Adipose tissue (tissue), 3 donors: ENCODE measurements at regions not wholly inside any gene's neighbourhood (a gene's known extent, or its start where the extent isn't known, plus 50 kb on each side); places are given as distances from the start of the nearest gene placed in this dataset.
"Not testable (repeated sequence)": the region's sequence is repeated elsewhere in the genome, so short reads cannot be mapped to it uniquely, and the experiment has no call there.

Experiments
- H3K27ac ChIP-seq: one replicate; pipeline ENCODE4 v1.5.1; 2013; ENCODE audit warnings: low read depth, low read length
- WGBS, 3 donors: extraction: QIAGEN DNeasy Blood & Tissue Kit; methylation state at CpG; one replicate each; pipeline ENCODE4 v1.1.7; 2013; 5-methylcytosine and 5-hydroxymethylcytosine counted together
- donor health status: healthy with polysubstance abuse.
- donor health status: Bipolar disorder and iron deficiency.
- donor health status: healthy.

GRCh38 chr1:208683141-208683540 is 439.0 kb upstream of the PLXNA2 start:
- H3K27ac ChIP-seq: no peak overlapping the region

DNA sequence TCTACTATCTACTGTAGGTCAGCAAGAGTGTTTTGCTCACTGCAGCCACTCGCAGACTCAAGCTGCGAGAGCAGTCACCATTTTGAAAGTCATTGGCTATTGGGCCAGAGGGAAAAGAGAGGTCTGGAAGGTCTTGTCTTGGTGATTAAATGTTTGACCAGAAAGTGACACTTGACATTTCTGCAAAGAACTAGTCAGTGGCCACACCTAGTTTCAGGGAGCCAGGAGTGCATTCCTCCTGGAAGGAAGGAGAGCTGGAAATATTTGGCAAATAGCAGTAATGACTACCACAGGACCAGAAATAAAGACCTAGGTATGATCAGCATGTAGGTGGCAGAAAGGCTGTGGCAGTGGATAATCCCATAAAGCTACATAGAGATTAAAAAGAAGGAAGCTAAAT is 440.0 kb upstream of the PLXNA2 start:
- no peak overlapping the region for H3K27ac ChIP-seq
- 95 to 98% (median 96%) methylated on average over 2 of the region's 2 CpGs for WGBS, 3 donors

GRCh38 chr1:208686592-208686991 is 442.4 kb upstream of the PLXNA2 start:
- WGBS, 3 donors: 82 to 85% (median 85%) methylated on average over 2 of the region's 2 CpGs
- H3K27ac ChIP-seq: no peak overlapping the region

- H3K27ac ChIP-seq: no peak overlapping the region
- 92 to 98% (median 95%) methylated on average over 2 of the region's 2 CpGs for WGBS, 3 donors
Observed at GRCh38 chr1:208688656-208689315, 444.6 kb upstream of the PLXNA2 start.

DNA sequence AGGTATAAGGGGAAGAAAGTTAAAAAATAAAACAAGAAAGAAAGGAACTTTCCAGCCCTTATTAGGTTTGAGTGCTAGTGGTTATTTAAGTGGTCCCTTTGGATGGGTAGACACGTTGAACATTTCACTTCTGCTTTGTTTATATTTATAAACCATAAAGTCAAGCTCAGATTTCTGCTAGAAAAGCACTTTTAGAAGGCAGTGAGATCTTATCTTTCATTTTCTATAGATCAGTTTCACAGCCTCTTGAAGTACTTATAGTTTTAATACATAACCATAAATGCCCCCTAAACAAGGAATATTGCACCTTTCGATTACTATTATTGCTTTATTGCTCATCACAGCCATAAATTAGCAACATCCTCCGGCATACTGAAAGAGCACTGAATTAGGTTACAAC is 446.8 kb upstream of the PLXNA2 start:
- 48 to 75% (median 66%) methylated on average over 3 of the region's 3 CpGs for WGBS, 3 donors
- H3K27ac ChIP-seq: no peak overlapping the region

GRCh38 chr1:208709981-208710380 is 465.8 kb upstream of the PLXNA2 start:
- 68 to 86% (median 78%) methylated on average over 4 of the region's 4 CpGs for WGBS, 3 donors
- no peak overlapping the region for H3K27ac ChIP-seq

GRCh38 chr1:208714323-208714722 is 470.1 kb upstream of the PLXNA2 start:
- 83 to 86% (median 86%) methylated on average over 4 of the region's 4 CpGs for WGBS, 3 donors
- no peak overlapping the region for H3K27ac ChIP-seq

DNA sequence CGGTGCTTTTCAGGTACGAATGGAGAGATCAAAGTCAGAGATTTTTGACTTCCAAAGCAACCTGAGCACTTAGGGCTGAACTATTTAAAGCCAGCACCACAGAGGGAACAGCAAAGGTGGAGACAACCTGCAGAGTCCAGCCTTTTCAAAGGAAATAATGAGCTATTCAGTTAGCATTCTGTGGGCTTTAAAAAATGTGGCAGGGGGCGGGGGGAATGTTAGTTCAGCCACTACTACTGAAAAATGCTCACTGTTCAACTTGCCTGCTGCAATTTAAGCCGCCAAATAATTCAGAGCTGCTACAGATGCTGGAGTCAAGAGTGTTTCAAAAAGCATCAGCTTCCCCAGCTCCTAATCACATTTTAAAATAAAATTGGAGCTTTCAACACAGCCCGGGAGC is 473.3 kb upstream of the PLXNA2 start:
- H3K27ac ChIP-seq: no peak overlapping the region
- 68 to 85% (median 79%) methylated on average over 5 of the region's 5 CpGs for WGBS, 3 donors

GRCh38 chr1:208722592-208722991 is 478.4 kb upstream of the PLXNA2 start:
- H3K27ac ChIP-seq: no peak overlapping the region

- WGBS, 3 donors: 35 to 50% (median 48%) methylated on average over 1 of the region's 1 CpG
- no peak overlapping the region for H3K27ac ChIP-seq
Observed at GRCh38 chr1:208724079-208724478, 479.9 kb upstream of the PLXNA2 start.

- no peak overlapping the region for H3K27ac ChIP-seq
- 88 to 93% (median 92%) methylated on average over 1 of the region's 1 CpG for WGBS, 3 donors
Observed at GRCh38 chr1:208728815-208729214, 484.6 kb upstream of the PLXNA2 start.

DNA sequence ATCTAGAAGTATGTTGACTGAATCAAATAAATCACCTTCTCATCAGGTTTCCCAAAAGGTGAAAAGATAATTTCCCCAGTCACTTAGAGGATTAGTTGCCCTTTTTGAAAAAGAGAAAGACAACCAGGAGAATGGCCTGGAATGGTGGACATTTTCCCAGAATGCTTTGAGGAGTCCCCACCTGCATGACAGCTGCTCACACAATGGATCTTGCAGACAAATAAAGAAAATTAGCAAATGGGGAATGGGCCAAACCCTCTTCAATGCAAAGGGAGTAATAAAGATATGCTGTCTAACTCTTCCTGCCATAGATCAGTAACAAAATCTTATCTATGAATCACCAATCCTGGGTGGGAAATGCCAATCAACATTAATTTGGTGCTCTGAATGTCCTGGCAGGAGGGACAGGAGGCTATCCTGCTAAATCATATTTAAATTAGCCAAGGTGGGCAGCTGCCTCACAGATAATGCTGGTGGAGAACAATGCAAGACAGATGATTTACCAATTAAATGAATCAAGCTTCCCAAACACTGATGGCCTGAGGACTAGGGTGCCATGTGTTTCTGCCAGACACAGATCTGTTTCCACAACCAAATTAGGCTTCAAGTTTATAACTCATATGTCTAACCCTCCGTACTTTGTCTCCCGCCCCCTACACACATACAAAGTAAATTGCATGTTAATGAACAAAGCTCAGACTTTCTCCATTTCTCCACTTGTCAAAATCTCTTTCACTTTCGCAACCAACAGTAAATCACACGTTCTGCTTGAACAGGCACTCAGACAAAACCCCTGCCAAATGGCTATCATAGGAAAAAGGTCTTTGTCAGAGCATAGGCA is 488.0 kb upstream of the PLXNA2 start:
- H3K27ac ChIP-seq: no peak overlapping the region
- 9 to 22% (median 14%) methylated on average over 4 of the region's 4 CpGs for WGBS, 3 donors

- H3K27ac ChIP-seq: no peak overlapping the region
- 18 to 60% (median 57%) methylated on average over 4 of the region's 4 CpGs for WGBS, 3 donors
Observed at GRCh38 chr1:208737161-208737560, 493.0 kb upstream of the PLXNA2 start.

GRCh38 chr1:208737922-208738321 is 493.7 kb upstream of the PLXNA2 start:
- 84 to 89% (median 86%) methylated on average over 4 of the region's 4 CpGs for WGBS, 3 donors
- H3K27ac ChIP-seq: no peak overlapping the region

- WGBS, 3 donors: 95 to 97% (median 96%) methylated on average over 20 of the region's 20 CpGs
Observed at GRCh38 chr1:208739636-208740035, 495.5 kb upstream of the PLXNA2 start.

GRCh38 chr1:208741296-208741695 is 497.1 kb upstream of the PLXNA2 start:
- WGBS, 3 donors: 84 to 92% (median 87%) methylated on average over 3 of the region's 3 CpGs
- H3K27ac ChIP-seq: no peak overlapping the region

More at GRCh38 chr1:208739636-208740035, 495.5 kb upstream of the PLXNA2 start:
- H3K27ac ChIP-seq: not testable (repeated sequence)

- 77 to 84% (median 82%) methylated on average over 5 of the region's 5 CpGs for WGBS, 3 donors
- H3K27ac ChIP-seq: no peak overlapping the region
Observed at GRCh38 chr1:208743361-208743760, 499.2 kb upstream of the PLXNA2 start.

DNA sequence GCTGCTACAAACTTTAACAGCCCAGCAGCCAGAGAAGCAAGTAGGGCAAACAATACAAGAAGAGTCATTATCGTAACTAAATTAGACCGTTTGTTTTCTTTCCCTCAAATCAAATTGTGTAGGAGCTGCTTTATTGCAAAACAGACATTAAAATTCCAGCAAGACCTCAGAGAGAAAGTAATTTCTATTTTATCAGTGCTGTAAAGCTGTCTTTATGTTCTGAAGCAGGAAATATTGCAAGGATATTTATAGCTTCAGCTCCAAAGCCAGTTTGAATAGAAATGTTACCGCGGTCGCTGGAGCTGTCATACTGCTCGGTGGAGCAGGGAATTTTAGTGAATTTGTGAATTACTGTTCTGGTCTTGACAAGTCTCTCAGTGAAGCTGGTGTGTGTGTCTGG is 503.8 kb upstream of the PLXNA2 start:
- H3K27ac ChIP-seq: no peak overlapping the region
- WGBS, 3 donors: 10 to 36% (median 18%) methylated on average over 6 of the region's 6 CpGs

- H3K27ac ChIP-seq: no peak overlapping the region
- WGBS, 3 donors: 78 to 80% (median 79%) methylated on average over 6 of the region's 6 CpGs
Observed at GRCh38 chr1:208748387-208749165, 504.4 kb upstream of the PLXNA2 start.
